ENCODE measurements at regions not wholly inside any gene's neighbourhood (a gene's known extent, or its start where the extent isn't known, plus 50 kb on each side); places are given as distances from the start of the nearest gene placed in this dataset.
"Not testable (repeated sequence)": the region's sequence is repeated elsewhere in the genome, so short reads cannot be mapped to it uniquely, and the experiment has no call there.

DNA sequence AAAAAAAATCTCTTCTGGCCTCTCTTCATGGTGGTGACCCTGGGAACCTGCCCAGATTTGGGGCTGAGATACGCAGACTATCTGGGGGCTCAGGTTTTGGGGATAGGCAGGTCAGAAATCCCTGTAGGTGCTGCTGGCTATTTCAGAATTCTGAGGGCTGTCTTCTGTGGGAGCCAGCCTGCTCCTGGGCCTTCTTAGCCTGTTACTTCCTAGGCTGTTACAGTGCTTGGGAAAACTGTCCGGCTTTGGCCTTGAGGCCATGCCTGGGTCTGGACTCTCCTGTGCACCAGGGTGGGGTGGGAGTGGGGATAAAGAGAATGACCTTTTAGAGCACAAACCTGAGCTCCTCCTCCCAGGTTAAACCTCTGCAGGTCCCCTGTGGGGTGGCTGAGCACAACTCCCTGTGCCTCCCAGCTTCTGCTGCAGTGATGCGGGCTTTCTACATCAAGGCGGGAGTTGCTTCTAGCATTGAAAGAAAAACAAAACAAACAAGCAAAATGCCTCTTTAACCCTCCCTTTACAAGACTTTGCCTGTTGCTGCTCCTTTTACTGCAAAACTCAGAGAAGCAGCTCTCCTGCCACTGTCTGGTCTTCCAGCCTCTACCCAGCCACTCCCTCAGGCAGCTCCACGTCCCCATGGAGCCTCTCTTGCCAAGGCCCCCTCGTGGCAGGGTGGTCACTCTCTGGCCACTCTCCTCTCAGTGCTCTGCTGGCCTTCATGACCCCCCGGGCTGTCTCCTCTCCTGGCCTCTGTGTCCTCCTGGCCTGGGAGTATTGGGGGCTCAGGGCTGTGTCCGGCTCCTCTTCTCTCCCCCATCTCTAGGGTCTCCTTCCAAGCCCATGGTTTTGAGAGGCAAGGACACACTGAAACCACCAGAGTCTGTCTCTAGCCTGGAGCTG is 293.0 kb upstream of the HS6ST1 start:
- no peak for DNase-seq (ENCODE audit: low read depth, low spot score)

DNA sequence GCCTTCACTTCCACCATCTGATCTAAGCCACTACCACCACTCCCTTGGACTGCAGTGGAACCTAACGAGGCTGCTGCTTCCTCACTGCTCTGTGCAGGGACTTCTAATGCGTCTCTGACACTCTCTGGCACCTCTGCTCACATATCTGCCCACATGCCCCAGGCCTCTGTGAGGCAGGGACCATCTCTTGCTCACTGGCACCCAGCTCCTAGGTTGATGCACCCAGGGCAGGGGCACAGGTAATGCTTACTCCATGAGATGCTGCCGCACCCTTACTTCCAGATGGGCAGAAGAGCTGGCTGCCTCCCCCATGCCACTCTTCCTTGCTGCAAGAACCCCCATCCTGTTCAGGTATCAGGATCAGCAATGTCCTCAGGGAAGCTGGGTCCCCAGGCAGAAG is 294.0 kb upstream of the HS6ST1 start:
- no peak for DNase-seq (ENCODE audit: low read depth, low spot score)

DNA sequence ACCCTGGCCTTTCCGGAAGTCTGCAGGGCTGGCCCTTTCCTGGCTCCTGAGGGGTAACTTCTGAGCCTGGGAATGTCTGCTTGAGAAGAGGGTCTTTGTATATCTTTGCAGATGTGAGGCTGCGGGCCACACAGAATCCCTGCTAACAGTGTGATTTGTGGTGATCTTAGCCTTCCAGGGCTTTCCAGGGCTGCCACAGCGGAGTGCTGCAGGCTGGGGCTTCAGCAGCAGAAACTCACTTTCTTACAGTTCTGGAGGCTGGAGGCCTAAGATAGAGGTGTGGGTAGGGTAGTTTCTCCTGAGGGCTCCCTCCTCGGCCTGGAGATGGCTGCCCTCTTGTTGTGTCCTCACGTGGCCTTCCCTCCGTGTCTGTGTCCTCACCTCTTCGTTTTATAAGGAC is 294.7 kb upstream of the HS6ST1 start:
- no peak for DNase-seq (ENCODE audit: low read depth, low spot score)

DNA sequence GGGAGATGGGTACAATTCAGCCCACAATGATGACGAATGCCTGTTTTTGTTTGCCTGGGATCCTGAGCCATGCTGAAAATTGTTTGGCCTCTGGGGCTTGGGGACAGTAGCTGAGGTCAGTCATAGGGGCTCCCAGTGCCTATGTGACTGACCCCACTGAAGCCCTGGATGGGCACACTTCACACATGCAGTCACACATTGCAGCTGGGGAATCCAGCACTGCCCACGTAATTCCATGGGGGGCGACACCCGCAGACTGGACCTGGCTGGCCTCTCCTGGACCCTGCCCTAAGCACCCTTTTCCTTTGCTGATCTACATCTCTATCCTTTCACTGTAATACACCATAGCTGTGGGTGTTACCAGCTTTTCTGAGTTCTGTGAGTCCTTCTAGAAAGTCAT is 295.2 kb upstream of the HS6ST1 start:
- no peak for DNase-seq (ENCODE audit: low read depth, low spot score)

DNA sequence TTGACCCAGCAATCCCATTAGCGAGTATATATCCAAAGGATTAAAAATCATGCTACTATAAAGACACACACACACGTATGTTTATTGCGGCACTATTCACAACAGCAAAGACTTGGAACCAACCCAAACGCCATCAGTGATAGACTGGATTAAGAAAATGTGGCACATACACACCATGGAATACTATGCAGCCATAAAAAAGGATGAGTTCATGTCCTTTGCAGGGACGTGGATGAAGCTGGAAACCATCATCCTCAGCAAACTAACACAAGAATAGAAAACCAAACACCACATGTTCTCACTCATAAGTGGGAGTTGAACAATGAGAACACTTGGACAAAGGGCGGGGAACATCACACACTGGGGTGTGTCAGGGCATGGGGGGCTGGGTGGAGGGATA is 296.2 kb upstream of the HS6ST1 start:
- not testable (repeated sequence) for DNase-seq (ENCODE audit: low read depth, low spot score)

DNA sequence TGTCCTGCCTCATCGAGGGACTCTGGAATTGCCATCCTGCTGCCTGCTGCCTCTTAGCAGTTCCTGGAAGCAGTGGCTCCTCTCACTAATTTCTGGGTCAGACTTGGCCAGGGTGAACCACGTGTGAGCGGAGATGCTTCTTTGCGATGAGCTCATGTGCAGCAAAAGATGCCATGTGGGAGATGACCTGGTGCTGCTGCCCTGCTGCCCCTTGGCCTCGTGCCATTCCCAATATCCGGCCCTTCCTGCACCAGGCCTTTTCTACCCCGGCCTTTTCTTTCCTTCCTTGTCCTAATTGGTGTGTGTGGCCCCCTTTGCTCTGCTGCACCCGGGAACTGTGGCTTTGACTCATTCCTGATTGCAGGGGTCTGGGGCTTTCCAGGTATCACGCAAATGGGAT is 296.9 kb upstream of the HS6ST1 start:
- no peak for DNase-seq (ENCODE audit: low read depth, low spot score)

DNA sequence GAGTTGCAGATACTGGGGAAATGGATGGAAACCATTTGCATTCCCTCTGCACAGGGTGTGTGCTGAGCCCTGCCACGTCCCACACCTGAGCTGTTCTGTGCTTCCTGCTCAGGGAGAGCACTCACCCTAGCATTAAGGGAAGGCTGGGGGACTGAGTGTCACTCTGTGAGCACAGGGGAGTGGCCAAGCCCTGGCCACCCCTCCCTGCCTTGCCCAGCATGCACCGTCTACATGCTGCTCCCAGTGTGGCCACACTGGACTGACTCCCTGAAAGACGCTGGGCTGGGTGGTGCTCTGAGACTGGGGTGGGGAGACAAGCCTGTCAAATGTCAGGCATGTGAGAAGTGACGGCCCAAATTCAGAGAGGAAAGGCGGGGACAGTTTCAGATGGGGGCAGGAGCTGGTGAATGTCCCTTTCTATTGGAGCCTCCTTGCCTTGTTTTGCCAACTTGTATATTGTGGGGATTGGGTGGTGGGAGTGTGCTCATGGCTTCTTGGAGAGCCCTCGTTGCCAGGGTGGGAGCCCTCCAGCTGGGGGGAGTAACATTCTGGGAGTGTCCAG is 298.4 kb upstream of the HS6ST1 start:
- no peak for DNase-seq (ENCODE audit: low read depth, low spot score)

DNA sequence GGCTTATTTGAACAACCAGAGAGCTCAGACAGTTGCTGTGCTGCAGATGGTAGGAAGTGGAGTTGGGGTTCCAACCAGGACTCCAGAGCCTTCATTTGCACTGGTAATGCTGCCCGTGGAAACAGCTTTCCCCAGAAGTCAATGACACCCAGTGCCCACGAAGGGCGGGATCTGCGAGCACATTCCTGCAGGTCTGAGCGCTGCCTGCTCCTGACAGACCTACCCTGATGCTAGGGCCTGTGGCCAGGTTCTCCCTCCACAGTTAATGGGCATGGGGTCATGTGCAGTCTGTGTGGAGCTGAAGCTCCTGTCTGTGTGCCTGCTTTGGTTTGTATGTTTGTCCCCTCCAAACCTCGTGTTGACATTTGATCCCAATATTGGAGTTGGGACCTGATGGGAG is 299.0 kb upstream of the HS6ST1 start:
- no peak for DNase-seq (ENCODE audit: low read depth, low spot score)

DNA sequence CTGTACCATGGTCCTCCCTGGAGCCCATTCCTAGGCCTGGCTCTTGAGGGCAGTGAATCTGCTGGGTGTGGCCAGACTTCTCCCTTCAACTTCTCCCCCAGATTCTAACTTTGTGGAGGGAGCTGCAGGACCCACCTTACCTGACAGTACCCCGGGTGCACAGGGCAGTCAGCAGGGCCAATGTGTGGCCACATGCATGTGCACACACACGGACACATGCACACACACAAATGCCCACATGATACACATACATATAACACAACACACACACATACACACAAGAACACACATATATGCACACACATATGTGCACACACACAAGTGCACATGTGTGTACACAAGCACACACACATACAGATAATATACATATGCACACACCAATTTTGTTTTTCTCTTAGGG is 300.0 kb upstream of the HS6ST1 start:
- DNase-seq (ENCODE audit: low read depth, low spot score) = no peak

DNA sequence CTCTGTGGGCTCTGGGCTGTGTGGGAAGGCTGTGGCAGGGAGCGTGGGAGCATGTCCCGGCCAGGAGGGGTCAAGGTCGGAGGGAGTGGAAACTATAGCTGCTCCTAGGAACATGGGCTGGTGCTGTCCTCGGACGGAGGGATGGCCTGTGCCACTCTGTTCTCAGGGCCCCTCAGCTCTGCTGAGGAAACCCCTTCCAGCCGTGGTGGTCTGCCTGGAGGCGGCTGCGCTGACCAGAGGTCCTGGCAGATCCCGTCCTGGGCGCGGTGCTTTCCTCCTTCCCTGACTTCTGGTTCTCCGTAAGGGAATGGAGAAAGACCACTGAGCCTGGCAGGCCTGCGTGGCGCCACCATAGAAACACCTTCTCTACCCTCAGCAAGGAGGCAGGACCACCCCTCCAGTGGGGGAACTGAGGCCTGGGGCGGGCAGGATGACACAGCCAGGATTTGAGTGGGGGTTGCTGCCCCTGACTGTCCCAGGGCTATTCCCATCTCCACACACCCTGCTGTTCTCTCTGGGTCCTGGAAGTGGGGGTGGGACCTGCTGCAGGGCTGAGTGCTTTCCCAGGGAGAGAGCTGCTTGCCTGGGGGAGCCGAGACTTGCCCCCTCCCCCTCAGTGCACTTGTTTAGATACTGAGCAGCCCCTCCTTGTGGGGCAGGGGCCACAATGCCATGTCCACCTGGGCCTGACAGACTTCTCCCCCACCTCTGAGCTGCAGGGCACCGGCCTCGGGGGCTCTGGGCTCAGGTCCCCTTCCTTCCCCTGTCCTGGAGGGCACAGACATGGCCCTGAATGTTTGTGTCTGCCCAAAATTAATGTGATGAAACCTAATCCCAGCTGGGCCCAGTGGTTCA is 301.0 kb upstream of the HS6ST1 start:
- no peak for DNase-seq (ENCODE audit: low read depth, low spot score)

DNA sequence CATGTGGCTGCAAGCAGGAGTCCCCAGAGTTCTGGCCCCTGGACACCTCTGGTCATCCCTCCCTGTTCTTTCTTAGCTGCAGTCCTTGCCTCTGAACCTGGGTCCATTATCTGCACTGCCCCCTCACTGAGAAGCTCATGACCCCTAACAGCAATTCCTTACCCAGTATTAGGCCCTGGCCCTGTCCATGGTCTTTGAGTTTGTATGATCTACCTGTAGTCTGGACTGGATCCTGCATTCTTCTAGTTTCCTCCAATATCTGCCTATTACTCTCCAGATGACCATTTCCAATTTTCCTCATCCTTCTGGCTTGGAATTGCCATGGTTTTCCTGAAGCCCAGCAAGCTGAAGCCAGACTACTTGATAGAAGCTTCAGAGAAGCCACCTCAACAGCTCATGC is 302.4 kb upstream of the HS6ST1 start:
- DNase-seq (ENCODE audit: low read depth, low spot score) = no peak

DNA sequence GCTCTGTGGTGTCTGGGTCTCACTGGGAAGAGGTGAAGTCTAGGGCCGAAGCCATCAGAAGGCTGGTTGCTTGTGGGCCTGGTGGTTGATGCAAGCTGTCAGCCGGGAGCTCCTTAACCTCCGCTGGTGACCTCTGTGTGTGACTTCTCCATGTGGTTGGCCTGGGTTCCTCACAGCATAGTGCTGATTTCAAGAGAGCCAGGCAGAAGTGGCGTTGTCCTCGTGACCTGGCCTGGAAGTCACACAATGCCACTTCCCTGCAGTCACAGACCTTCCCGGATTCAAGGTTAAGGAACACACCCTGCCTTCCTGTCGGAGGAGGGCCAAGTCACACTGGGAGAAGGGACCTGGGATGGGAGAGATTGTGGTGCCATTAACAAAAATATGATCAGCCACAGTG is 303.7 kb upstream of the HS6ST1 start:
- DNase-seq (ENCODE audit: low read depth, low spot score) = no peak

DNA sequence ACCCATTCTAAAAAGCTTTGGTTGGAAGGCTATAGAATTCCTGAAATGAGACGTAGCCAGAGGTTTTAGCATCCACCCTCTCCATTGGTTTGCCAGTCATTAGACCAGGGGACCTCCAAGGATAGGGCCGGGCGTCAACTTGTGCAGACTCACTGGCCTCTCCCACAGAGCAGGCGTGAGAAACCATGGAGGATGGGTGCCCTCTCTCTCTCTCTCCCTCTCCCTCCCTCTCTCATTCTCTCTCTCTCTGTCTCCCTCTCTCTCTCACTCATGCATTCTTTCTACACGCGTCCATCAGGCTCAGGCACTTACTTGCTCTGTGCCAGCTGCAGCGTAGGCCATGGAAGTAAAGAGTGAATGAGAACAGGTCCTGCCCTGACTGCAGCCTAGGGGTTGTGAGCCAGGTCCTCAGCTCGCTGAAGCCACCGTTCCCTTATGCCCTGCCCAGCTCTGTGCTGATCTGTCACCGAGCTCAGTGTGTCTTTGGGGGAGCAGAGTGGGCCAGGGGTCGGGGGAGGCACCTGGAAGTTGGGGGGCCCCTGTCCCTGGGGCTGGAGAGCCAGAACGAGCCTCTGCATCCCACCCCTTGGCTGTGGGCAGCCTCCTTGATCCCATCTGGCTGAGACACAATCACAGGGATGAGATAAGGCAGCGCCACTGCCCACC is 304.4 kb upstream of the HS6ST1 start:
- DNase-seq (ENCODE audit: low read depth, low spot score) = no peak

DNA sequence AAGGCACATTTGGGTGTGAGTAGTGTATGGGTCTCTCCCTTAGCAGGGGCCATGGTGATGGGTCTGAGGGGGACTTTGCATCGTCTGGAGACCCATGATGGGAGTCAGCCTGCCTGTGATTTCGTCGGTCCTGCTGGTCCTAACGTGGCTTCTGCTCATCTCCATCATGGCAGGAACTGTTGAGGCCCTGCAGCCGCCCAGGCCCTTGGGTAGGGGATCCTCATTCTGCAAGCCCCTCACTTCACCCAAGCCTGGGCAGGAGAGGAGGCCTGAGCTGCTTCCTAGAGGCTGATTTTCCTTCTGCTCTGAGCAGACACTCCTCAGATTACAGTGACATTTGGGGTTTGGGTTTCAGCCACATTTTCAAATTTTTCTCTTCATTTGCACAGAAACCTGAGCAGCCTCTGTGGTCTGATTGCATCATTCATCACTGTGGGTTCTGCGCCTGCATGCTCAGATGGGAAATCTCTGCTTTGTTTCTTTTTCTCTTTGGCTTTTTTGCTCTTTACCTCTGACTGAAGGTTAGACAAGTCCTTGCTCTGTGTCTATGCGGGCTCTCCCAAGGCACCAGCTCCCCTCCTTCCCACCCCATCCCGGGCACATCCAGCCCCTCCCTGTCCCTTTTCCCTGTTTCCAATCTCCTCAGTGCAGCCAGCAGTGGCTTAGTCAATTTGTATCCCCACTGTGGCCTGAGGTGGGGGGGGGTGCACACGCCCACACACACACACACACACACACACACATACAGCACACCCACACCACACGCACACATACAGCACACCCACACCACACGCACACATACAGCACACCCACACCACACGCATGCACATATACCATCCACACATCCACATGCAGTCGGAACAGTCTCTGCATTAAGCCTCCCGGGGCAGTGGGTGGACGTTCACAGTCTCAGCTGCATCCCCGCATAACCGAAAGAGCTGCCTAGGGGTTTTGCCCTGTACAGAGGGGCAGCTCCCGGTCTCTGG is 305.4 kb upstream of the HS6ST1 start:
- DNase-seq (ENCODE audit: low read depth, low spot score) = peak; percentile 65

DNA sequence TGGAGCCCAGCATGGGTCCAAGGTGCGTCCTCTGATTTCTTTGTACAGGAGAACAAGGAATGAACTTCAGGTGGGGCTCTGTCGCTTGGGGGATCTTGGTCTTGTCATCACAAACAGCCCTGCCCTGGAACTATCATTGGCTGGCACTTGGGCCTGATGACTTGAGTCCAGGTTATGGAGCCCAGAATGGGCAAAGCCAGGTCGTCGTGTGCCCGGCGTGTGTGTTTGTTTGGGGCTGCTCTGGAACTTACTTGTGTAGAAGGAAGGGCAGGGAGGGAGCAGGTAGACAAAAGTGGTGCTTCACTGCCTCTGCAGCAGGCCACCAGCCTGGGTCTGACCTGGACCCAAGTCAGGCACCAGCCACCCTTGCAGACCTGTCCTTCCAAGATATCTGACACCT is 306.3 kb upstream of the HS6ST1 start:
- DNase-seq (ENCODE audit: low read depth, low spot score) = no peak

DNA sequence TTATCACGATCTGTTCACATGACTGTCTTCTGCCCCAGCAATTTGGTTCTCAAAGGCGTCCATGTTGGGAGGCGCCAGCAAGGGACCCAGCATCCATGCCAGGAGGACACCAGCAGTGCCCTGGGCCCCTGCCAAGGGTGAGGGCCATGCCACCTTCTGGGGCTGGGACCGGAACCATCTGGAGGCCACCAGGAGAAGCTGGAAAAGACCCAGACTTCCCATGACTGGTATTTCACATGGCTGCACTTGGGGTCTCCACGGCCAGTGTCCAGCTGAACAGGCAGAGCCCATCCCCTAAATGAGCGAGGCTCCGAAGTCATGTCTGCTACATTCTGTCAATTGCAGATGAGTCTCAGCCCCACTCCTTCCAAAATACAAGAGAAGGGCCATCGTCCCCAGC is 306.8 kb upstream of the HS6ST1 start:
- DNase-seq (ENCODE audit: low read depth, low spot score) = no peak

DNA sequence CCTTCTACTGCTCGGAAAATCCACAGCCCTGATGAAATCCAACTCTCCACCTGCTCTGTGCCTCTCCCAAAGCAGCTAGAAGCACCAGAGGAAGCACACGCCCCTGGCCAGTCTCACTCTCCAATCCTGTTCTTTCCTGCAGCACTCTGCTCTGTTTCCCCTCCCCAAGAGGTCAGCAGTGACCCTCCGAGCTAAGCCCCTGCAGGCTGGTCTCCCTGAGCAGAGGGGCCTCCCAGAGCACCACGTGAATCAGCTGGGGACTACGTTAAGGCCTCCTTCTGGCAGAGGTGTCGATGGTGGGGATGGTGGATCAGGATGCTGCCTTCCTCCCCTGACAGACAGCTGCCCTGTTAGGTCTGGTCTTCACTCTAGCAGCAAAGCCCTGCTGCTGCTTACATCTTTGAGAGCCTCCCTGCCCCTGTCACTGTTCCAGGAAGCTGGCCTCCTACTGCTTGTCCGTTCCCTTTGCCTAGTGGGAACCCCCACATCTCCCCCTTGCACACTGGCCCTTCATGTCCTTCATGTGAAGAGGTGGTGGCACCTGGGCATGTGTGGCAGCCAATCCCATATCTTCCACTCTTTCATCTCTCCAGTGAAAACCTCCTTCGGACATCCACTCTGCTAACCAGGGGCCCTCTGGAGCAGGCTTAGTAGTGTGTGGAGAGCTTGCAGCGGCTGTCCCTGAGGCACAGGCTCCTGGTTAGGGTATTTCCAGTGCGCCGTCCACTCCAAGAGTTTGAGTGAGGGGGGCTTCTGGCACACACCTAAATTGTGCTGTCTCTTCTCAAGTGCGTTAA is 307.5 kb upstream of the HS6ST1 start:
- DNase-seq (ENCODE audit: low read depth, low spot score) = no peak

DNA sequence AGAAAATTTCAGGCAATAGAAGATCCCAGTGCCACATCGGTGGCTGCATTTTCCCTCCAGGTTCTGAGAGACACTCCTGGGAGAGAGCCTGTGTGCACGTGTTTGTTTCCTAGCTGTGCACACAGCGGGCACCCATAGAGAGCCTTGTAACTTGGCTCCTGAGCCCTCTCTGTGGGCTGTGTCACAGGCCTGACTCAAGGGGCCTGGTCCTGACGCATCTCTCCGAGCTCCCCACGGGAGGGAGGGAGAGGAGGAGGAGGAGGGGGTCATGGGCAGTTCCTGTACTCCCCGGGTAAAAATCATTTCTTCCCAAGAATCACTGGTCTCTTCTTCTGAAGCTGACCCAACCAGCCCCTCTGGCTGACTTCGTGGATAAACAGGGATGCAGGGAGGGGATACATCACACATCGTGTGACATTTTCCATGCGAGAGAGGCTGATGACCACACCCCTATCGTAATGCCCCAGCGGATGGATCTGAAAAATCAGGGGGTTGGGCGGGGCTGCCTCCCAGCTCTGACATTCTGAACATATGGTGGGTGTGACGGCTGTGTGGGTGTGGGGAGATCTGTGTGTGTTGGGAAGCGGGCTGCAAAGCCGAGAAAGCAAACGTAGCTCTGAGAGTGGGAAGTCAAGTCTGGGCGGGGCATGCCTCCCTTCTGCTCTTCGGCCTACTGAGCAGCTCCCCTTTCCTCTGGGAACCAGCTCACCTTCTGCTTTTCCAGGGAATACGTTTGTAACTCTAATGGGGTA is 308.3 kb upstream of the HS6ST1 start:
- DNase-seq (ENCODE audit: low read depth, low spot score) = no peak

DNA sequence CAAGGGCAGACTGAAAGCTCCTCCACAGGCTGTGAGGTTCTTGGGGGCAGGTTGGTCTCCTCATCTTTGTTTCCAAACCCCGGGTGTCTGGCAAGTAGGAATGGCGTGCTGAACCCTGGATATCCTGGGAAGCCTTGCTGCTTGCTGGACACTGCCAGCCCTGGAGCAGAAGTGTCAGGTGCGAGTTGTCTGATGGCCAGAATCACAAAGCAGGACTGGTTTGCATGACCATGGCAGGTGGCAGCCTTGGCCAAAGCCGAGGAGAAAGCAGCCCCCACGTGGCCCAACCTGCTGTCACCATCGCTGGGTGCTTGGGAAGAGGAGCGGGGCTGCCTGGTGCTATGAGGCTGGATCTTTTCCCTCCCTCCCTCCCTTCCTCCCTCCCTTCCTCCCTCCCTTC is 309.5 kb upstream of the HS6ST1 start:
- DNase-seq (ENCODE audit: low read depth, low spot score) = no peak

Measured in smooth muscle cell of the brain vasculature (primary cell).